Suprapubic skin (tissue), 4 donors: ENCODE measurements at regions not wholly inside any gene's neighbourhood (a gene's known extent, or its start where the extent isn't known, plus 50 kb on each side); places are given as distances from the start of the nearest gene placed in this dataset.

Experiments
- CTCF ChIP-seq, 2 donors: fragments of 200-600 bp in 1 of 2; fragments of 450-650 bp in 1 of 2; sonication (generic) in 1 of 2; IDR thresholded peaks; one replicate each; pipeline ENCODE4 v1.5.1; 2016 to 2019; ENCODE audit warnings: antibody characterized with exemption in 2 of 2, mild to moderate bottlenecking in 1 of 2, moderate library complexity in 1 of 2
- POLR2A ChIP-seq, 2 donors: fragments of 450-650 bp; IDR thresholded peaks; one replicate each; pipeline ENCODE4 v1.6.1; 2017; ENCODE audit warnings: antibody characterized with exemption in 2 of 2, mild to moderate bottlenecking in 2 of 2, moderate library complexity in 2 of 2
- POLR2AphosphoS5 ChIP-seq, 3 donors: sonication (generic); formaldehyde crosslinking; IDR thresholded peaks; one replicate each; pipeline ENCODE4 v1.6.1; 2017; ENCODE audit warnings: antibody characterized with exemption in 3 of 3

- no peak for TF ChIP-seq POLR2A (IDR thresholded peaks at IDR 0.05)
- TF ChIP-seq CTCF (IDR thresholded peaks at IDR 0.05), result no peak
- TF ChIP-seq POLR2AphosphoS5 (IDR thresholded peaks at IDR 0.05), result no peak
These were observed 64.0 kb upstream of the STK39 start for GRCh38 chr2:168311261-168311910.
